Testis (tissue), 2 donors: ENCODE measurements at regions not wholly inside any gene's neighbourhood (a gene's known extent, or its start where the extent isn't known, plus 50 kb on each side); places are given as distances from the start of the nearest gene placed in this dataset.

ENCODE experiments used
- POLR2A ChIP-seq: fragments of 450-650 bp; IDR thresholded peaks from one replicate; pipeline ENCODE4 v1.6.1; 2017; ENCODE audit warnings: antibody characterized with exemption, mild to moderate bottlenecking, moderate library complexity
- TF ChIP-seq, protein P1 (sequence below), 3 experiments: fragments of 450-650 bp in 2 of 3; fragments of 200-600 bp in 1 of 3; sonication (generic) in 1 of 3; IDR thresholded peaks; one replicate each; pipeline ENCODE4 v1.5.1; 2016 to 2019; ENCODE audit warnings: antibody characterized with exemption in 3 of 3, mild to moderate bottlenecking in 2 of 3, moderate library complexity in 1 of 3

DNA sequence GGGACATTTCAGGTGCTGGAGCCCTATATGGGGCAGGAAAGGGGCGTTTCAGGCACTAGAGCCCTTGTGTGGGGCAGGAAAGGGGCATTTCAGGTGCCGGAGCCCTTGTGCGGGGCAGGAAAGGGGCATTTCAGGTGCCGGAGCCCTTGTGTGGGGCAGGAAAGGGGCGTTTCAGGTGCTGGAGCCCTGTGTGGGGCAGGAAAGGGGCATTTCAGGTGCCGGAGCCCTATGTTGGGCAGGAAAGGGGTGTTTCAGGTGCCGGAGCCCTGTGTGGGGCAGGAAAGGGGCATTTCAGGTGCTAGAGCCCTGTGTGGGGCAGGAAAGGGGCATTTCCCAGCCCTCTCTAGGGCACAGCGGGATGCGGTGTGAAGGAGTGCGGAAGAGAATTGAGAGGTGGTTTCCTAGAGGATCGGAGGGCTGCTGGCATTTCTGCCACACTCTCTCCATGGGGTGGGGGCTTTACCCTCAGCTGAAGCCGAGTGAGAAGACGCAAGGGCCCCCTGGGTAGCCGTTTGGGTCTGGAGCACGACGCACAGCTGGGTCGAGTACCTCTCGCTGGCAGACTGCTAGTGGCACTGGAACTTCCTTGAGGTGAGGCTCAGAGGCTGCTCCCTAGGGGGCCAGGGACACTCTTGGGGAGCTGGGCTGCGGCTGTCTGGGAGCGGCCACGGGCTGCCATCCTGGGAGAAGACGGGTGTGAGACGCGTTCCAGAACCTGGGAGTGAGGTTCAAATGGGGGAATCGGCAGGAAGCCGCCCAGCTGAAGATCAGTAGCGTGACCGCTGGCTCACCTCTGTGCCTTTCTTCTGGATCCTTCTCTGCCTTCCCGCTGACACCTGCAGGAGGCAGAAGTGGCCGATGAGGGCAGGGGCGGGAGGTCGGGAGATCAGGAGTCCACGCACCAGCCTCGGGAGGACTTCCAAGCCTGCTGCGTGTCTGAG, 122.6 kb upstream of the IRX4 start:
- no peak for TF ChIP-seq POLR2A
- TF ChIP-seq, protein P1, sequence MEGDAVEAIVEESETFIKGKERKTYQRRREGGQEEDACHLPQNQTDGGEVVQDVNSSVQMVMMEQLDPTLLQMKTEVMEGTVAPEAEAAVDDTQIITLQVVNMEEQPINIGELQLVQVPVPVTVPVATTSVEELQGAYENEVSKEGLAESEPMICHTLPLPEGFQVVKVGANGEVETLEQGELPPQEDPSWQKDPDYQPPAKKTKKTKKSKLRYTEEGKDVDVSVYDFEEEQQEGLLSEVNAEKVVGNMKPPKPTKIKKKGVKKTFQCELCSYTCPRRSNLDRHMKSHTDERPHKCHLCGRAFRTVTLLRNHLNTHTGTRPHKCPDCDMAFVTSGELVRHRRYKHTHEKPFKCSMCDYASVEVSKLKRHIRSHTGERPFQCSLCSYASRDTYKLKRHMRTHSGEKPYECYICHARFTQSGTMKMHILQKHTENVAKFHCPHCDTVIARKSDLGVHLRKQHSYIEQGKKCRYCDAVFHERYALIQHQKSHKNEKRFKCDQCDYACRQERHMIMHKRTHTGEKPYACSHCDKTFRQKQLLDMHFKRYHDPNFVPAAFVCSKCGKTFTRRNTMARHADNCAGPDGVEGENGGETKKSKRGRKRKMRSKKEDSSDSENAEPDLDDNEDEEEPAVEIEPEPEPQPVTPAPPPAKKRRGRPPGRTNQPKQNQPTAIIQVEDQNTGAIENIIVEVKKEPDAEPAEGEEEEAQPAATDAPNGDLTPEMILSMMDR (IDR thresholded peaks at IDR 0.05), result no peak
